ENCODE measurements at regions not wholly inside any gene's neighbourhood (a gene's known extent, or its start where the extent isn't known, plus 50 kb on each side); places are given as distances from the start of the nearest gene placed in this dataset.
A peak's percentile ranks its signal among the peaks of the same experiment; 100 is the strongest.

- H4K20me1 ChIP-seq (replicated peaks; ENCODE audit: insufficient read depth), result peaks cover 31% of the 10 kb centered on the region
- ATAC-seq, result no peak
- no peak overlapping the region for H3K4me2 ChIP-seq
- peaks cover 57% of the 10 kb centered on the region for H3K4me1 Mint-ChIP-seq
- H3K4me3 Mint-ChIP-seq, result no peak overlapping the region; the same call in 2 of the 3 replicates
- H3F3A ChIP-seq (replicated peaks; ENCODE audit: low read depth), result peaks cover 5% of the 10 kb centered on the region; the same call in 1 of the 2 replicates
- H2AFZ ChIP-seq, result no peak overlapping the region
- no peaks in the 10 kb centered on the region for H3K9me2 ChIP-seq (ENCODE audit: insufficient read depth)
- H3K36me3 ChIP-seq (ENCODE audit: insufficient read depth), result no peaks in the 10 kb centered on the region
- H3K27me3 Mint-ChIP-seq (ENCODE audit: insufficient read depth, low read depth, poor library complexity), result peaks cover 28% of the 10 kb centered on the region
- peaks cover 84% of the 10 kb centered on the region for H3K79me2 ChIP-seq (replicated peaks; ENCODE audit: insufficient read depth)
- H3K27me3 ChIP-seq (ENCODE audit: insufficient read depth), result no peaks in the 10 kb centered on the region
- no peak for DNase-seq (ENCODE audit: low spot score)
- no peaks in the 10 kb centered on the region for H3K9me3 Mint-ChIP-seq
- H3K4me3 ChIP-seq, result no peak overlapping the region
- no peaks in the 10 kb centered on the region; the same call in 2 of the 3 replicates for H3K36me3 Mint-ChIP-seq (ENCODE audit: low read depth)
- TF ChIP-seq EZH2 (IDR thresholded peaks at IDR 0.05; ENCODE audit: low read depth, unreplicated experiment) (no peak), CTCF (conservative IDR thresholded peaks at IDR 0.05; ENCODE audit: low read depth in 2 of 2) (no peak), EZH2phosphoT487 (IDR thresholded peaks at IDR 0.05; ENCODE audit: unreplicated experiment) (no peak), NANOG (IDR thresholded peaks at IDR 0.05; ENCODE audit: borderline replicate concordance) (no peak), ZNF331 (CRISPR knock-in tag; IDR thresholded peaks at IDR 0.05; ENCODE audit: low read depth) (no peak)
- H3K4me1 ChIP-seq (ENCODE audit: insufficient read depth), result peaks cover 35% of the 10 kb centered on the region
- peak overlapping the region; percentile 82 for H3K27ac Mint-ChIP-seq
- H3K27ac ChIP-seq (ENCODE audit: low read depth), result peak overlapping the region; percentile 5; the same call in 1 of the 2 replicates
These were observed 170.1 kb downstream of the CRYBB2 start for GRCh38 chr22:25389541-25389919.

- DNase-seq (ENCODE audit: low spot score), result no peak
- peaks cover 53% of the 10 kb centered on the region for H3K4me1 Mint-ChIP-seq
- no peaks in the 10 kb centered on the region for H3K9me3 Mint-ChIP-seq
- Histone ChIP-seq H3K4me1 (ENCODE audit: insufficient read depth) (peaks cover 34% of the 10 kb centered on the region), H4K20me1 (replicated peaks; ENCODE audit: insufficient read depth) (peaks cover 34% of the 10 kb centered on the region), H3K79me2 (replicated peaks; ENCODE audit: insufficient read depth) (peaks cover 86% of the 10 kb centered on the region), H3K9me2 (ENCODE audit: insufficient read depth) (no peaks in the 10 kb centered on the region), H2AFZ (no peak overlapping the region), H3K27me3 (ENCODE audit: insufficient read depth) (no peaks in the 10 kb centered on the region), H3K4me3 (no peak overlapping the region), H3K27ac (ENCODE audit: low read depth) (no peak overlapping the region), H3K4me2 (no peak overlapping the region), H3F3A (replicated peaks; ENCODE audit: low read depth) (peaks cover 5% of the 10 kb centered on the region; the same call in 1 of the 2 replicates), H3K36me3 (ENCODE audit: insufficient read depth) (no peaks in the 10 kb centered on the region)
- H3K27ac Mint-ChIP-seq, result 0 out of 2 replicates have a peak overlapping the region, but pooled peaks have one; percentile 17
- no peaks in the 10 kb centered on the region; the same call in 2 of the 3 replicates for H3K36me3 Mint-ChIP-seq (ENCODE audit: low read depth)
- H3K27me3 Mint-ChIP-seq (ENCODE audit: insufficient read depth, low read depth, poor library complexity), result peaks cover 27% of the 10 kb centered on the region
- ATAC-seq, result no peak
- no peak overlapping the region for H3K4me3 Mint-ChIP-seq
- no peak for TF ChIP-seq EZH2phosphoT487 (IDR thresholded peaks at IDR 0.05; ENCODE audit: unreplicated experiment)
- no peak for TF ChIP-seq STAT1 (IDR thresholded peaks at IDR 0.05; ENCODE audit: unreplicated experiment)
- no peak for TF ChIP-seq ETS1 (IDR thresholded peaks at IDR 0.05)
- TF ChIP-seq ZNF331 (CRISPR knock-in tag; IDR thresholded peaks at IDR 0.05; ENCODE audit: low read depth), result no peak
- no peak for TF ChIP-seq CTCF (conservative IDR thresholded peaks at IDR 0.05; ENCODE audit: low read depth in 2 of 2)
These were observed 171.1 kb downstream of the CRYBB2 start for GRCh38 chr22:25390297-25391240.

Measured in GM23338 (cell line).